ACC112 (cell line): ENCODE measurements at regions not wholly inside any gene's neighbourhood (a gene's known extent, or its start where the extent isn't known, plus 50 kb on each side); places are given as distances from the start of the nearest gene placed in this dataset.
"Not testable (repeated sequence)": the region's sequence is repeated elsewhere in the genome, so short reads cannot be mapped to it uniquely, and the experiment has no call there.

Source experiments
- H2AFZ ChIP-seq: fragments of 200-600 bp; sonication (generic); one replicate; pipeline ENCODE4 v1.6.0; 2017; ENCODE audit warnings: antibody characterized with exemption, low read length; ENCODE audit not compliant: unreplicated experiment
- H3K27ac ChIP-seq: fragments of 200-600 bp; sonication (generic); 2 replicates; pipeline ENCODE4 v1.5.1; 2014; ENCODE audit warnings: low read depth, mild to moderate bottlenecking, antibody characterized with exemption, low read length, moderate library complexity
- H3K27me3 ChIP-seq: fragments of 200-600 bp; sonication (generic); 2 replicates; pipeline ENCODE4 v1.6.1; 2014; ENCODE audit warnings: mild to moderate bottlenecking, antibody characterized with exemption, low read length, moderate library complexity, mixed read lengths; ENCODE audit not compliant: insufficient read depth
- H3K36me3 ChIP-seq: fragments of 200-600 bp; sonication (generic); 2 replicates; pipeline ENCODE4 v1.6.1; 2016; ENCODE audit warnings: mild to moderate bottlenecking, antibody characterized with exemption, low read length, moderate library complexity, mixed read lengths; ENCODE audit not compliant: insufficient read depth
- H3K4me1 ChIP-seq: fragments of 200-600 bp; sonication (generic); one replicate; pipeline ENCODE4 v1.6.1; 2016; ENCODE audit warnings: low read length, mixed read lengths; ENCODE audit not compliant: insufficient read depth, unreplicated experiment, control insufficient read depth
- H3K4me3 ChIP-seq: fragments of 200-600 bp; sonication (generic); 2 replicates; pipeline ENCODE4 v1.5.1; 2014; ENCODE audit warnings: mild to moderate bottlenecking, low read depth, low read length
- H3K79me2 ChIP-seq: fragments of 200-600 bp; sonication (generic); one replicate; pipeline ENCODE4 v1.6.0; 2016; ENCODE audit warnings: low read length; ENCODE audit not compliant: control insufficient read depth, unreplicated experiment, insufficient read depth

DNA sequence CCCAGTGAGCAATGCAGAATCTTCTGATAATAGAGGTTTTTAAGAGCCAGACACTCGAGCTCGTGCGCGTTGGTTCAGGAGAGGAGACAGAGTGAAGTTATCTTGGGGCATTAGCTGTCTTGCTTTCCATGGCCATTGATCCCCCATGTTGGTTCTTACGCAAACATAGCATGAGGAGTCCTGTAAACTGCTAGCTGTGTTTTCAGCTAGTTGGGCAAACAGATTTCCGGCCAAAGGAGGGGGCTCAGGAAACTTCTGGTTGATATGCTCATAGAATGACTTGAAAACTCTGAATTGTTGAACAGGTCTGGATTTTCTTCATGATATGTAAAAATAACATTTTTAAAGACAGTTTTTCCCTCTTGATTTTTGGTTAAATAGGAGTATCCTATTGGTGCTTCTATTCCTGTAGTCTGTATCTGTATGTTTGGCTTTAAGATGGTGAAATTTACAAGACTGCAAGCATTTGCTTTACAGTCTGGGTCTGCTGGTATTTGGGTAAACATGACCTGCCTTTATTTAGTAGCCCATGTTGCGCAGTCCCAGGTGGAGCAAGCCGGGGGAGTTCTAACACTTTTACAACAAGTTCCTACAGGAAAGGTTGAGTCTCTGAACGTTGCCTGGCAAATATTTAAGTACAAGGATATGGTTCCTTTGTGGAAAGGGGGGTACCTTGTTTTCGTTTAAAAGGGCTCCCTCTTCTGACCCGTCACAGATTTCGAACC is 218.4 kb upstream of the KCND2 start:
- Histone ChIP-seq H3K27me3 (no peaks in the 10 kb centered on the region), H2AFZ (peak overlapping the region; percentile 86), H3K4me1 (peaks cover 52% of the 10 kb centered on the region), H3K36me3 (no peaks in the 10 kb centered on the region), H3K27ac (peak overlapping the region; percentile 98), H3K4me3 (peak overlapping the region; percentile 22; the same call in 1 of the 2 replicates), H3K79me2 (no peaks in the 10 kb centered on the region)

DNA sequence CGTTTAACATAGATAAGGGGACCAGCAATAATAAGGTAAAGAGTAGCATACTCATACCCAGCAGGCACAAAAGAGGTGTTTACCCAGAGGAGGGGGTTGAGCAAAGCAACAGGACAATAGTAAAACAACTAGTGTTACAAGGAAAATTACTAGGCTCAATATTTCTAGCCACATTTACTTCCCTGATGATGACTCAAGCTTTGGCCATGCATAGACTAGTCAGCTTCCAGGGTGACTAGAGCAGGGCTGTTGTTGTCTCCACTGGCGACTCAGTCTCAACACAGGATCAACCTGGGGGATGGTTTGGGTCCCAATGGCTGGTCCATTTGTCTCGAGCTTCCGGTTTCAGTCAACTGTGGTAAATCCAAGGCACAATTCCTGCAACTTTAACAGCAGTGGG is 217.7 kb upstream of the KCND2 start:
- Histone ChIP-seq H3K27me3 (no peaks in the 10 kb centered on the region), H3K27ac (peak overlapping the region; percentile 98), H3K79me2 (no peaks in the 10 kb centered on the region), H3K4me3 (peak overlapping the region; percentile 1; the same call in 1 of the 2 replicates), H2AFZ (peak overlapping the region; percentile 1), H3K36me3 (no peaks in the 10 kb centered on the region), H3K4me1 (peaks cover 55% of the 10 kb centered on the region)

DNA sequence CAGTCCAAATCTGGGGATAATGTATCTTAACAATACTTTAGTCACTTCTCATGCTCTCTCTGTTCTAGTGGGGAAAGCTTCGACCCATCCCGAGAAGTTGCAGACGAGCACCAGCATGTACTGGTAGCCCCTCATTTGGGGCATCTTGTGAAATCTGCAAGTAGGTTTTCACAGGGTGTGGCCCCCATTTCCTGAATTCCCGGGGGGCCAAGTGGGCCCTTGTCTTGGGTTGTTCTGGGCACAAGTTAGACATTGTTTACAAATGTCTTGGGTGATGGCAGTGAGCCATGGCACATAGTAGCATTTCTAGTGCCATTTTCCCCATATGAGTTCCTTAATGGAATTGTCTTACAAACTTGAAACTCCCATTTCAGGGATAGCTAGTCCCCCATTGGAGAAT is 216.7 kb upstream of the KCND2 start:
- H2AFZ ChIP-seq, result no peak overlapping the region
- no peaks in the 10 kb centered on the region for H3K27me3 ChIP-seq
- H3K27ac ChIP-seq, result 0 out of 2 replicates have a peak overlapping the region, but pooled peaks have one; percentile 98
- no peaks in the 10 kb centered on the region for H3K79me2 ChIP-seq
- H3K36me3 ChIP-seq, result no peaks in the 10 kb centered on the region
- H3K4me1 ChIP-seq, result peaks cover 51% of the 10 kb centered on the region
- no peak overlapping the region for H3K4me3 ChIP-seq

DNA sequence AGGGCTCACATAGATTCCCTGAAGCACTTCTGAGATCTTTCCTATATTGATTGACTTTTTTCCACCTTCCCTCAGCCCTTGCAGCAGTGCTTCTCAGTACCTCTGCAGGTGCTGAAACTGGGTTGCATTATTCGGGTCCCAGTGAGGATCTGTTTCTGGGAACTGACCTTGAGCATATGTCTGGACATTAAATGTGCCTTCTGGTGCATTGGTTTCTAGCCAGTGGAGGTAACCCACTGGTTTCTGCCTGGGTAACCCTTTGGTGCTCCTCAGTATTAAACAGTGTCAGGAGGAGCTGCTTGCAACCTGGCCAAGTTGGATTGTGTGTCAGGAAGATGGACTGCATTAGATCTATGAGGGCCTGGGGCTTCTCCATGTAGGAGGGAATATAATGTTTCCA is 213.3 kb upstream of the KCND2 start:
- no peak overlapping the region for H3K27ac ChIP-seq
- no peak overlapping the region for H2AFZ ChIP-seq
- H3K4me3 ChIP-seq, result no peak overlapping the region
- peaks cover 19% of the 10 kb centered on the region for H3K4me1 ChIP-seq
- no peaks in the 10 kb centered on the region for H3K27me3 ChIP-seq
- H3K36me3 ChIP-seq, result no peaks in the 10 kb centered on the region
- H3K79me2 ChIP-seq, result no peaks in the 10 kb centered on the region

DNA sequence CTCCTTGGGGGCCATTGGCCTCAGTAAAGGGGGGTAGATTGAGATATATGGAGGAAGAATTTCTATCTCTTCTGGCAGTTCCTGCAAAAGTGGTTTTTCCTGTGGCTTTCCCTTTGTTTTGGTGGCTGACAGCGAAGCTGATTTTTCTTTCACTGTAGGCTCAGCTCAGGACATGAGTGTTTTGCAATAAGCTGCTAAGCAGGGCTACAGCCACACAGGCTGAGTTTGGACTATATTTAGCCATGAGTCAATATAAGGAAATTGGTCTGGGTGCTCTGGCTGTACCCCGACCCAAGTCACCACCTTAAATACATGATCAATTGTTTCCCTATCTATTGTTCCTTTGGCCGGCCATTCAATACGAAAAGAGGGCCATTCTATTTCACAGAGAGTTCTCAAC is 212.7 kb upstream of the KCND2 start:
- H3K27ac ChIP-seq, result no peak overlapping the region
- H3K36me3 ChIP-seq, result no peaks in the 10 kb centered on the region
- H2AFZ ChIP-seq, result peak overlapping the region; percentile 12
- H3K4me1 ChIP-seq, result peaks cover 16% of the 10 kb centered on the region
- no peaks in the 10 kb centered on the region for H3K79me2 ChIP-seq
- H3K4me3 ChIP-seq, result no peak overlapping the region
- no peaks in the 10 kb centered on the region for H3K27me3 ChIP-seq

DNA sequence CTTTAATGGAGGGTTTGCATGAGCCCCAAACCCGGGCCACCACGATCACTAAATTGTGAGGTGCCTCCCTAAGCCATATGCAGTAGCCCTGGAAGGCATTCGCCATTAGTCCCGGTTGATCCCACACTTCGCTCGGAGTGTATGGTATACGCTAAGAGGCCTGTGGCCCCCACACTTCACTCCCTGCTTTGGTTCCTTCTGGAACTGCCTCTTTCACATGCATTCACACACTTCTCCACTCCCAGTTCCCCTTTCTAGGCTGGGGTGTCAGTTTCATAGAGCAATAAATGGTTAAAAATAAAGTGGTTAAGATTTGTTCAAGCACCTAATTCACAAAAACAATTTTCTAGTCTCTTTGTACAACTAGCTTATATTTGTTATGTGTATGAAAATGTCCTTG is 212.1 kb upstream of the KCND2 start:
- Histone ChIP-seq H3K4me1 (peaks cover 10% of the 10 kb centered on the region), H3K36me3 (no peaks in the 10 kb centered on the region), H3K27me3 (no peaks in the 10 kb centered on the region), H2AFZ (no peak overlapping the region), H3K4me3 (no peak overlapping the region), H3K79me2 (no peaks in the 10 kb centered on the region), H3K27ac (no peak overlapping the region)

DNA sequence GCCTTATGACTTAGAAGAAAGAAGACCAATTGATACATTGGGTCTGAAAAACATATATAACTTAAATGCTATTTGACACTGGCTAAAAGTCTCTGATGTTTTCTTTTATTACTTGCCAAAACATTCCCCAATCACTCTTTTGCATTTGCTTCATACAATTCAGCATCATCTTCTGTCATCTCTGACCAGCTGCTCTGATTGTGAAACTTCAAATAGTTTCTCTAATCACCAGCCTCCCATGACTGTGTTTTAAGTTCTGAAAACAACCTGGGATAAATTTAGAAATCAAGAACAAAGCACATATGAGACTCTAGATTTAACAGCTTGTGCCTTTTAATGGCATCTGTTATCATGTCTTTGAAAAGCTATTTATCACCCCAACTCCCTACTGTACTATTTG is 208.4 kb upstream of the KCND2 start:
- no peaks in the 10 kb centered on the region for H3K27me3 ChIP-seq
- peak overlapping the region; percentile 60 for H3K27ac ChIP-seq
- no peak overlapping the region for H2AFZ ChIP-seq
- no peak overlapping the region for H3K4me3 ChIP-seq
- peaks cover 7% of the 10 kb centered on the region for H3K4me1 ChIP-seq
- no peaks in the 10 kb centered on the region for H3K36me3 ChIP-seq
- no peaks in the 10 kb centered on the region for H3K79me2 ChIP-seq

DNA sequence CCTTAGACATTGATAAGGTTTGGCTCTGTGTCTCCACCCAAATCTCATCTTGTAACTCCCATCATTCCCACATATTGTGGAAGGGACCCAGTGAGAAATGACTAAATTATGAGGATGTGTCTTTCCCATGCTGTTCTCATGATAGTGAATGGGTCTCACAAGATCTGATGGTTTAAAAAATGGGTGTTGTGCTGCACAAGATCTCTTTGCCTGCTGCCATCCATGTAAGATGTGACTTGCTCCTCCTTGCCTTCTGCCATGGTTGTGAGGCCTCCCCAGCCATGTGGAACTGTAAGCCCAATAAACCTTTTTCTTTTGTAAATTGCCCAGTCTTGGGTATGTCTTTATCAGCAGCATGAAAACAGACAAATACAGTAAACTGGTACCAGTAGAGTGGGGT is 206.1 kb upstream of the KCND2 start:
- not testable (repeated sequence) for H3K27ac ChIP-seq, H2AFZ ChIP-seq, H3K4me1 ChIP-seq, H3K4me3 ChIP-seq, H3K27me3 ChIP-seq, H3K79me2 ChIP-seq, H3K36me3 ChIP-seq

DNA sequence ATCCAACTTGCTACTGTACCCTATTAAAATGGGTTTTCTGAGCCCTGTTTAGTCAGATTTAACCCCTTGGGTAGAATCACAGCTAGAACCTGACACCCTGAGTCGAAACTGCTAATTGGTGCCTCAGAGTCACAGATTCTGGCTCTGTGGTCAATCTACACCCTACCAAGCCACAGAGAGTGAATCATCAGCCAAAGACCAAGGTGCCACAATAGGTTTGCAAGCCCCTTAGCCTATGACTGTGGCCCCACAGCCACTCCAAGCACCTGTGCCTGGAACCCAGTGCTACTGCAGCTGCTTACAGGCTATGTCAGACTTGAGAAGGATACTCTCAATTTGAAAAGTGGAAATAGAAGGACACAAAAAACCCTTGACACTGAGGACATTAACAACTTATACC is 202.8 kb upstream of the KCND2 start:
- no peaks in the 10 kb centered on the region for H3K79me2 ChIP-seq
- H3K4me1 ChIP-seq, result no peaks in the 10 kb centered on the region
- no peaks in the 10 kb centered on the region for H3K27me3 ChIP-seq
- no peak overlapping the region for H3K27ac ChIP-seq
- no peaks in the 10 kb centered on the region for H3K36me3 ChIP-seq
- H3K4me3 ChIP-seq, result no peak overlapping the region
- no peak overlapping the region for H2AFZ ChIP-seq

DNA sequence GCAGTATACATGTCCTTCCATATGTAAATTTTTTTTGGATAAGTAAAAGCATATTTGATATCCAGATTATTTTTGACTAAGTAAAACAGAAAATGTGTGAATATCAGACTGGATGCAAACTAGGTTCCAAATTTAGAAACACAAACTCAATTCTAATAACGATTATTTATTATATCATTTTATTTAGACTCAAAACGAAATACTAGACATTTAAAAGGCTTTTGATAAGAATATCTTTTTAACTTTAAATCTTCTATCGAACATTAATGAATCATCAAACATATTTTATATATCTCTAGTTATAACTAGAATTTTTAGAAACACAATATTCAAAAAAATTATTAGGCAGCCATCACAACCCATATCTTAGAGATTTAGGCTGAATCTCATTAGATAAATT is 195.2 kb upstream of the KCND2 start:
- Histone ChIP-seq H3K27me3 (no peaks in the 10 kb centered on the region), H3K79me2 (no peaks in the 10 kb centered on the region), H3K4me3 (no peak overlapping the region), H3K27ac (no peak overlapping the region), H2AFZ (no peak overlapping the region), H3K36me3 (no peaks in the 10 kb centered on the region), H3K4me1 (no peaks in the 10 kb centered on the region)

DNA sequence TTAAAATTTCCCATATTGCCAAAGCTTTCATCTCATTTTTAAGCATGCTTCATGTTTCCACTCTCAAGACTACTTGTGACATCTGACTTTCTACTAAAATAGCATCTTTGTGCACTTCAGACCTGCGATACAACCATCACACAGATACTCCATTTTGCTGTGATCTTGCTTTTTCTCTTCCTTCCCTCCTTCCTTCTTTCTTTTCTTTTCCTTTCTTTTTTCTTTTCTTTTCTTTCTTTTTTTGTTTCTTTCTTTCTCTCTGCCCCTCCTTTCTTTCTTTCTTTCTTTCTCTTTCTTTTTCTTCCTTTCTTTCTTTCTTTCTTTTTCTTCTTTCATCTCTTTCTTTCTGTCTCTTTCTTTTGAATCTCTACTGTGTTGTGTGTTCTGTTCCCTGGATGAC is 194.0 kb upstream of the KCND2 start:
- no peaks in the 10 kb centered on the region for H3K79me2 ChIP-seq
- H3K4me1 ChIP-seq, result no peaks in the 10 kb centered on the region
- no peaks in the 10 kb centered on the region for H3K27me3 ChIP-seq
- H3K4me3 ChIP-seq, result no peak overlapping the region
- peak overlapping the region; percentile 61 for H2AFZ ChIP-seq
- H3K27ac ChIP-seq, result no peak overlapping the region
- no peaks in the 10 kb centered on the region for H3K36me3 ChIP-seq
